ENCODE measurements at regions not wholly inside any gene's neighbourhood (a gene's known extent, or its start where the extent isn't known, plus 50 kb on each side); places are given as distances from the start of the nearest gene placed in this dataset.

- no peak overlapping the region for H2BK120ac ChIP-seq (replicated peaks; ENCODE audit: low read depth, low read length)
- H3K18ac ChIP-seq (ENCODE audit: extremely low read depth, low read length) = no peak overlapping the region
- CTCF ChIA-PET (ENCODE audit: partially characterized antibody) = interaction anchor here (0.9 kb wide), 1 partner anchor 89 kb away, joined by 4 read pairs; no protein-coding TSS in a partner anchor
- no peak overlapping the region for H3K23ac ChIP-seq (ENCODE audit: insufficient read length)
- no peaks in the 10 kb centered on the region for H3K27me3 ChIP-seq (replicated peaks in 1 of 4; ENCODE audit: control insufficient read depth in 3 of 4, extremely low read depth in 1 of 4, insufficient read depth in 3 of 4, low read length in 3 of 4)
- no peak overlapping the region for H4K91ac ChIP-seq (replicated peaks; ENCODE audit: insufficient read length, low read length)
- TF ChIP-seq EP300 (IDR thresholded peaks at IDR 0.05; ENCODE audit: borderline replicate concordance in 1 of 2, low read depth in 2 of 2, low read length in 2 of 2) (no peak), USF2 (IDR thresholded peaks at IDR 0.05; ENCODE audit: low read length) (no peak)
- H2AK5ac ChIP-seq (ENCODE audit: low read depth, low read length) = no peak overlapping the region
- POLR2A ChIA-PET (ENCODE audit: partially characterized antibody) = no interaction called here
- H3K36me3 ChIP-seq (ENCODE audit: control insufficient read depth in 2 of 4, insufficient read depth in 4 of 4, low read length in 3 of 4) = no peaks in the 10 kb centered on the region
- no peak overlapping the region for H3K4ac ChIP-seq (replicated peaks; ENCODE audit: insufficient read length, low read depth, low read length)
- no peak overlapping the region for H2BK15ac ChIP-seq (ENCODE audit: low read length)
- no peak overlapping the region for H4K8ac ChIP-seq (ENCODE audit: extremely low read depth, insufficient read depth, low read length)
- H2BK5ac ChIP-seq (ENCODE audit: low read depth, low read length) = no peak overlapping the region
- no peak overlapping the region for H2BK12ac ChIP-seq (ENCODE audit: low read depth, low read length)
- no peak overlapping the region for H3K27ac ChIP-seq (ENCODE audit: low read depth, low read length)
- no peak for DNase-seq (ENCODE audit: low read depth in 1 of 2, low spot score in 2 of 2)
- no peak for FAIRE-seq
- peaks cover 0 to 9% of the 10 kb centered on the region in 2 experiments; a peak in 1 of 4 replicates for H3K79me2 ChIP-seq (ENCODE audit: control insufficient read depth in 1 of 2, insufficient read depth in 2 of 2, low read length in 2 of 2)
- no peak overlapping the region for H3K9ac ChIP-seq (replicated peaks in 1 of 4; ENCODE audit: extremely low read depth in 1 of 4, low read depth in 3 of 4, low read length in 3 of 4)
- no peak overlapping the region for H2AFZ ChIP-seq (ENCODE audit: low read length)
- no peaks in the 10 kb centered on the region for H3K9me3 ChIP-seq (ENCODE audit: insufficient read depth in 2 of 2, low read depth in 1 of 2, low read length in 1 of 2)
- no peak overlapping the region for H3K4me3 ChIP-seq (ENCODE audit: extremely low read depth in 1 of 4, insufficient read depth in 2 of 4, low read depth in 3 of 4, low read length in 4 of 4)
- H3K4me1 ChIP-seq (replicated peaks in 1 of 4; ENCODE audit: control insufficient read depth in 3 of 4, insufficient read depth in 4 of 4, low read length in 3 of 4) = no peaks in the 10 kb centered on the region
- no peak overlapping the region for H3K4me2 ChIP-seq (ENCODE audit: insufficient read depth in 1 of 2, low read depth in 2 of 2, low read length in 2 of 2)
- H4K20me1 ChIP-seq (replicated peaks in 1 of 2; ENCODE audit: control insufficient read depth in 1 of 2, insufficient read depth in 2 of 2, low read length in 2 of 2) = no peaks in the 10 kb centered on the region
- no peak overlapping the region for H3K56ac ChIP-seq (replicated peaks; ENCODE audit: insufficient read length, low read depth, low read length)
- WGBS, 2 experiments (ENCODE audit: extremely low coverage in 1 of 2, insufficient coverage in 1 of 2, insufficient read length in 1 of 2, insufficient replicate concordance in 2 of 2, low coverage in 1 of 2, low lambda C conversion rate in 2 of 2, missing lambda C conversion rate in 1 of 2) = 91% methylated on average over 3 of the region's 3 CpGs; no CpG with 5 or more reads in 1 of the 2 experiments
- H4K5ac ChIP-seq (ENCODE audit: insufficient read length, low read depth, low read length) = no peak overlapping the region
- H3K23me2 ChIP-seq (ENCODE audit: low read depth, low read length) = no peaks in the 10 kb centered on the region
- H2BK20ac ChIP-seq (ENCODE audit: low read length) = no peak overlapping the region
- H3K14ac ChIP-seq (ENCODE audit: insufficient read length) = no peak overlapping the region
- peaks cover 2% of the 10 kb centered on the region; the same call in 1 of the 2 replicates for H3K79me1 ChIP-seq (ENCODE audit: low read depth, low read length)
These were observed 147.6 kb upstream of the TIAM1 start for GRCh38 chr21:31491617-31492016.
